Esophagus squamous epithelium (tissue), 5 donors: ENCODE measurements at regions not wholly inside any gene's neighbourhood (a gene's known extent, or its start where the extent isn't known, plus 50 kb on each side); places are given as distances from the start of the nearest gene placed in this dataset.

Source experiments
- DNase-seq: peaks from one replicate; lab custom pipeline; 2025; lab: John Stamatoyannopoulos, UW
- H3K27ac ChIP-seq, 4 donors: fragments of 200-600 bp; sonication (generic); one replicate each; pipeline ENCODE4 v1.5.1; 2016 to 2019; ENCODE audit warnings: mild to moderate bottlenecking in 1 of 4
- H3K27me3 ChIP-seq, 4 donors: fragments of 200-600 bp; sonication (generic); 1 replicate in 3 of 4; 2 replicates in 1 of 4; pipeline versions ENCODE4 v1.5.1 to v1.6.0; 2017 to 2021; ENCODE audit warnings: antibody characterized with exemption in 1 of 4
- H3K36me3 ChIP-seq, 3 donors: fragments of 200-600 bp; sonication (generic); one replicate each; pipeline ENCODE4 v1.5.1; 2016 to 2019
- H3K4me1 ChIP-seq, 3 donors: fragments of 200-600 bp; sonication (generic); one replicate each; pipeline ENCODE4 v1.5.1; 2017 to 2019
- H3K4me3 ChIP-seq, 4 donors: fragments of 200-600 bp; sonication (generic); 1 replicate in 3 of 4; 2 replicates in 1 of 4; pipeline ENCODE4 v1.5.1; 2016 to 2019; ENCODE audit warnings: mild to moderate bottlenecking in 2 of 4, moderate library complexity in 1 of 4
- H3K9me3 ChIP-seq, 3 donors: fragments of 200-600 bp; sonication (generic); one replicate each; pipeline ENCODE4 v1.5.1; 2016 to 2019
- POLR2A ChIP-seq, 4 donors: fragments of 450-650 bp; IDR thresholded peaks; one replicate each; pipeline ENCODE4 v1.6.1; 2017; ENCODE audit warnings: antibody characterized with exemption in 4 of 4, mild to moderate bottlenecking in 4 of 4, moderate library complexity in 3 of 4
- WGBS, 2 donors: methylation state at CpG; one replicate each; pipeline ENCODE4 v1.1.5; 2018; 5-methylcytosine and 5-hydroxymethylcytosine counted together
- intact Hi-C: fragments of 100-400 bp; cut with DNase I; formaldehyde crosslinking; loops from one replicate; pipeline ENCODE4 v1.15.0; 2022
- TF ChIP-seq, protein P1 (sequence below), 6 experiments: fragments of 450-650 bp in 4 of 6; fragments of 200-600 bp in 2 of 6; sonication (generic) in 2 of 6; IDR thresholded peaks; one replicate each; pipeline ENCODE4 v1.5.1; 2016 to 2019; ENCODE audit warnings: antibody characterized with exemption in 6 of 6, mild to moderate bottlenecking in 4 of 6, moderate library complexity in 4 of 6
- donor health status: DM: yes; HTN: yes; CAD: no.

DNA sequence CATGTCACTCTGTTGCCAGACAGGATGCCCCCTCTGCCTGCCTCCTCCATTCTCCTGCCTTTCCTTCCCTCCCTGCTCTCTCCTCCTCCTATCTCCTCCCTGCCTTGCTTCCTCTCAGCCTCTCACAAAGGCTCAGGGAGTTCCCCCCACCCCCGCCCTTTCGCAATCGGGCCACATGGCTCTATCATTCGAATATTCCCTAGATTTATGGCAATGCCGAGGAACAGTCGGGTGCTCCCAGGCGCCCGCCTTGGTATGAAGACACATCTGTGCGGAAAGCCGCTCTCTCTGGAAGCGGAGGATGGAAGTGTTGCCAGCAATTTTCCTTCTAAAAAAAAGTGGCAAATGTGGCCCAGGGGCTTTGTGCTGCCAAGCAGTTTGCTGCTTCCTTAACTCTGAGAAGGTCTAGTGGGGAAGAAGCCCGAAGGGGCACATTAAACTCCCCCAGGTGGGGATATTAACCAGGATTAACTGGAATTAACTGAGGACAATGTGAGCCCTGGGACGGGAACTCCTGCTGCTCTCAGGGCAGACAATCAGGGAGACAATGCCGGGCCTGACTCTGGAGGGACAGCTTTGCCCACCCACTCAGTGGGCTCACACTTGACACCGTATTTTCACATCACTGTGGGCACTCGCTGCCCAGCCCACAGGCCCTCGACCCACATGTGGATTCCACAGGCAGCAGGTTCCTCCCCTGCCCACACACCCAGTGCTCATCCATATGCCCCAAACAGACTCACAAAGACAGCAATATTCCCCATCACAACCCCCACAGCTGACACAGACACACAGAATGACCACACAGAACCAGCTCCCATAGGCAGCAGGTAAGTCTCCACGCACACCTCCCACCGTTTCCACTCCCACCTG is 88.4 kb upstream of the SMNDC1 start:
- DNase-seq, result no peak
- Histone ChIP-seq H3K27ac (peak overlapping the region in 2 of 4 donors; percentile 16 to 17), H3K36me3 (no peaks in the 10 kb centered on the region), H3K9me3 (no peaks in the 10 kb centered on the region), H3K4me1 (peaks cover 17 to 44% (median 18%) of the 10 kb centered on the region in 3 donors), H3K4me3 (no peak overlapping the region), H3K27me3 (no peaks in the 10 kb centered on the region)
- TF ChIP-seq POLR2A (IDR thresholded peaks at IDR 0.05), result no peak
- TF ChIP-seq, protein P1, sequence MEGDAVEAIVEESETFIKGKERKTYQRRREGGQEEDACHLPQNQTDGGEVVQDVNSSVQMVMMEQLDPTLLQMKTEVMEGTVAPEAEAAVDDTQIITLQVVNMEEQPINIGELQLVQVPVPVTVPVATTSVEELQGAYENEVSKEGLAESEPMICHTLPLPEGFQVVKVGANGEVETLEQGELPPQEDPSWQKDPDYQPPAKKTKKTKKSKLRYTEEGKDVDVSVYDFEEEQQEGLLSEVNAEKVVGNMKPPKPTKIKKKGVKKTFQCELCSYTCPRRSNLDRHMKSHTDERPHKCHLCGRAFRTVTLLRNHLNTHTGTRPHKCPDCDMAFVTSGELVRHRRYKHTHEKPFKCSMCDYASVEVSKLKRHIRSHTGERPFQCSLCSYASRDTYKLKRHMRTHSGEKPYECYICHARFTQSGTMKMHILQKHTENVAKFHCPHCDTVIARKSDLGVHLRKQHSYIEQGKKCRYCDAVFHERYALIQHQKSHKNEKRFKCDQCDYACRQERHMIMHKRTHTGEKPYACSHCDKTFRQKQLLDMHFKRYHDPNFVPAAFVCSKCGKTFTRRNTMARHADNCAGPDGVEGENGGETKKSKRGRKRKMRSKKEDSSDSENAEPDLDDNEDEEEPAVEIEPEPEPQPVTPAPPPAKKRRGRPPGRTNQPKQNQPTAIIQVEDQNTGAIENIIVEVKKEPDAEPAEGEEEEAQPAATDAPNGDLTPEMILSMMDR (IDR thresholded peaks at IDR 0.05), result no peak
- intact Hi-C loops, result no loop called here
- WGBS, 2 donors, result 16 to 41% methylated on average over 10 to 14 of the region's 19 CpGs

DNA sequence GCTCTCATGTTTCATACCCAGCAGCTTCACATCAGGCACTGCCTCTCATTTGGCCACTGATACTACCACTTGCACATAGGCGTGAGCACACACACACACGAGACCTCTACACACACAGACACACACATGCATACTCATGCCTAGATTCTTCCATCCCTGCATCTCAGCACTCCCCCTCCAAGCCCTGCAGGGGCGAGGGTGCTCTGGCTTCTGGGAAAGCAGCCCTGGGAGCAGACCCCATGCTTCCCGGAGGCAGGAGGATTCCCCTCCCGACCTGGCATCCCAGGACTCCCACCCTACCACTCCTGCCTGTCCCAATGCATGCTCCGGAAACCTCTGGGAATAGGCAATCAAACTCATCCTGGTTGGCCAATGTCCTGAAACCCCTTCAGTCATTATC is 89.1 kb upstream of the SMNDC1 start:
- no peak for DNase-seq
- Histone ChIP-seq H3K36me3 (no peaks in the 10 kb centered on the region), H3K27ac (no peak overlapping the region), H3K27me3 (no peaks in the 10 kb centered on the region), H3K9me3 (no peaks in the 10 kb centered on the region), H3K4me1 (peaks cover 19 to 51% (median 26%) of the 10 kb centered on the region in 3 donors), H3K4me3 (no peak overlapping the region)
- TF ChIP-seq POLR2A (IDR thresholded peaks at IDR 0.05), result no peak
- TF ChIP-seq, protein P1 (IDR thresholded peaks at IDR 0.05), result no peak
- WGBS, 2 donors, result 91 to 98% methylated on average over 6 of the region's 6 CpGs
- intact Hi-C loops, result no loop called here

DNA sequence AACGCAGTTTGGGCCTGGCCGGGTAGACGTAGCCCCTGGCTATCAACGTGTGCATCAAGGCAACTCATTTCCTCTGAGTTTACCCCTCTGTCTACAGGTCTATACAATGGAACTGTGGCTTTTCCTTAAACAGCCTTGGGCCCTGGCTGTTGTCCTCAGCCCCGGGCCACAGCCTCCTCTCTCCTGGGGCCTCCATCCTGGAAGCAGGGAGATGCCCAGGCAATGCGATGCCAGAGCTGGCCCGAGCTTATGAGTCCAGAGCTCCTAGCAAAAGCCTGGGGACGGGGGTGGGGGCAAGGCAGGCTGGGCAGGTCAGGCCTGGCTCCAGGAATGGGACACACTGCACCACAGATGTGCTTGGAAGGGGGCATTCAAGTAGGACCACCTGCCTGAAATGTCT is 89.6 kb upstream of the SMNDC1 start:
- intact Hi-C loops, result no loop called here
- H3K27me3 ChIP-seq, result no peaks in the 10 kb centered on the region
- WGBS, 2 donors, result 96% methylated on average over 5 of the region's 8 CpGs; no CpG with 5 or more reads in 1 of the 2 donors
- no peak for DNase-seq
- no peaks in the 10 kb centered on the region for H3K9me3 ChIP-seq
- peaks cover 23 to 56% (median 29%) of the 10 kb centered on the region in 3 donors for H3K4me1 ChIP-seq
- H3K27ac ChIP-seq, result no peak overlapping the region
- no peak overlapping the region for H3K4me3 ChIP-seq
- no peaks in the 10 kb centered on the region for H3K36me3 ChIP-seq
- TF ChIP-seq, protein P1 (IDR thresholded peaks at IDR 0.05), result no peak
- TF ChIP-seq POLR2A (IDR thresholded peaks at IDR 0.05), result no peak

DNA sequence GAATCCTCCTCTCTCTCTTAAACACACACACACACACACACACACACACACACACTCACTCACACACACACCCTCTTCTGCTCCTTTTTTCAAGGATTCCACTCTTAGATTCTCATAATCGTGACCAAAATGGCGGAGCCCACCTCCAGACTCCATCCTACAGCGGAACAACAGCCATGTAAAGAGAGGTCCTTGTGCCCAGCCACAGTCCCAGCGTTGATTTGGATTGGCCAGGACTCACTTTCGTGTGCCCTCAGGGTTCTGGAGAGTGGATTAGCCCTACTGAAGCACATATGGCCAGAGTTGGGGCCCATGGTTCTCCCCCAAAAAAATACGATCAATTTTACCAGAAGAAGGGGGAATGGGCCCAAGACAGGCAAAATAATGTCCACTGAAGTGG is 90.2 kb upstream of the SMNDC1 start:
- H3K9me3 ChIP-seq, result no peaks in the 10 kb centered on the region
- no peaks in the 10 kb centered on the region for H3K36me3 ChIP-seq
- 93 to 94% methylated on average over 5 to 6 of the region's 6 CpGs for WGBS, 2 donors
- TF ChIP-seq, protein P1 (IDR thresholded peaks at IDR 0.05), result no peak
- no peak for TF ChIP-seq POLR2A (IDR thresholded peaks at IDR 0.05)
- peaks cover 23 to 62% (median 29%) of the 10 kb centered on the region in 3 donors for H3K4me1 ChIP-seq
- H3K27me3 ChIP-seq, result no peaks in the 10 kb centered on the region
- H3K27ac ChIP-seq, result peak overlapping the region in 2 of 4 donors; percentile 66 to 89
- intact Hi-C loops, result no loop called here
- no peak for DNase-seq
- no peak overlapping the region for H3K4me3 ChIP-seq
